HCT116 (cell line): ENCODE measurements at regions not wholly inside any gene's neighbourhood (a gene's known extent, or its start where the extent isn't known, plus 50 kb on each side); places are given as distances from the start of the nearest gene placed in this dataset.

ENCODE experiments used
- EZH2 ChIP-seq: fragments of 200-600 bp; sonication (generic); IDR thresholded peaks from 2 replicates; pipeline ENCODE4 v1.6.1; 2017; ENCODE audit warnings: antibody characterized with exemption, mixed run types
- JUND ChIP-seq: IDR thresholded peaks from 2 replicates; pipeline ENCODE4 v1.6.1; 2012
- POLR2A ChIP-seq: IDR thresholded peaks from 2 replicates; pipeline ENCODE4 v1.7.0; 2011; ENCODE audit warnings: borderline replicate concordance; ENCODE audit not compliant: insufficient read depth, insufficient read length; ENCODE audit errors: extremely low read depth
- POLR2AphosphoS5 ChIP-seq: IDR thresholded peaks from 2 replicates; pipeline ENCODE4 v1.6.1; 2011; ENCODE audit warnings: mild to moderate bottlenecking, low read depth, low read length, moderate library complexity
- RAD21 ChIP-seq: IDR thresholded peaks from 2 replicates; pipeline ENCODE4 v1.6.1; 2012; ENCODE audit warnings: low read depth, mild to moderate bottlenecking
- SIN3A ChIP-seq: IDR thresholded peaks from 2 replicates; pipeline ENCODE4 v1.6.1; 2012; ENCODE audit warnings: low read depth
- YY1 ChIP-seq: IDR thresholded peaks from 2 replicates; pipeline ENCODE4 v1.6.1; 2011; ENCODE audit warnings: low read length, low read depth, moderate library complexity, mild to moderate bottlenecking; ENCODE audit not compliant: insufficient replicate concordance; ENCODE audit errors: extremely low read depth
- TF ChIP-seq, protein P1 (sequence below), 3 experiments: fragments of 200-600 bp in 1 of 3; sonication (generic) in 1 of 3; IDR thresholded peaks in 2 of 3; conservative IDR thresholded peaks in 1 of 3; 2 replicates each; pipeline ENCODE4 v1.5.1; 2012 to 2017; ENCODE audit warnings: low read depth in 2 of 3, low read length in 2 of 3, antibody characterized with exemption in 1 of 3, borderline replicate concordance in 1 of 3, control low read depth in 1 of 3, mild to moderate bottlenecking in 1 of 3, mixed read lengths in 1 of 3, mixed run types in 1 of 3, moderate library complexity in 1 of 3; ENCODE audit not compliant: insufficient read depth in 1 of 3
- TF ChIP-seq, protein P2 (sequence below): IDR thresholded peaks from 2 replicates; pipeline ENCODE4 v1.6.1; 2012; ENCODE audit warnings: low read depth
- TF ChIP-seq, protein P3 (sequence below): IDR thresholded peaks from 2 replicates; pipeline ENCODE4 v1.6.1; 2012
- TF ChIP-seq, protein P4 (sequence below): IDR thresholded peaks from 2 replicates; pipeline ENCODE4 v1.6.1; 2012

DNA sequence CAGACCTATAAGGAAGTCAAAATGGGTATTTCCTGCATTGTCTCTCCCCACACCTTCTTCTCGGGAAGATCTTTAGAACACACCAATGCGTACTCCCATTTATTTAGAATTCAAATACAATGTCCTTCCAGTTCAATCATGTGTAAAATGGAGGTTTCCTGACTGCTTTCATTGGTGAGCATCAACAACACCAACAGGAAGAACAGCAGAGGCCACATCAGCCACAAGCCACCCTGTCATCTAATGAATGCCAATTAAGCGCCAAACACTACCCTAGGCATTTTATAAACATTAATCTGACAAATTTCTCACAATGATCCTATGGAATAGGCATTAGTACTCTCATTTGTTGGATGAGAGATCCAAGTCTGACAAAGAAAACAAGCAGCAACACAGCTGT is 68.4 kb upstream of the SMLR1 start:
- TF ChIP-seq POLR2A (no peak), YY1 (no peak), EZH2 (no peak), JUND (no peak), POLR2AphosphoS5 (no peak), SIN3A (no peak), RAD21 (no peak)
- TF ChIP-seq, protein P1, sequence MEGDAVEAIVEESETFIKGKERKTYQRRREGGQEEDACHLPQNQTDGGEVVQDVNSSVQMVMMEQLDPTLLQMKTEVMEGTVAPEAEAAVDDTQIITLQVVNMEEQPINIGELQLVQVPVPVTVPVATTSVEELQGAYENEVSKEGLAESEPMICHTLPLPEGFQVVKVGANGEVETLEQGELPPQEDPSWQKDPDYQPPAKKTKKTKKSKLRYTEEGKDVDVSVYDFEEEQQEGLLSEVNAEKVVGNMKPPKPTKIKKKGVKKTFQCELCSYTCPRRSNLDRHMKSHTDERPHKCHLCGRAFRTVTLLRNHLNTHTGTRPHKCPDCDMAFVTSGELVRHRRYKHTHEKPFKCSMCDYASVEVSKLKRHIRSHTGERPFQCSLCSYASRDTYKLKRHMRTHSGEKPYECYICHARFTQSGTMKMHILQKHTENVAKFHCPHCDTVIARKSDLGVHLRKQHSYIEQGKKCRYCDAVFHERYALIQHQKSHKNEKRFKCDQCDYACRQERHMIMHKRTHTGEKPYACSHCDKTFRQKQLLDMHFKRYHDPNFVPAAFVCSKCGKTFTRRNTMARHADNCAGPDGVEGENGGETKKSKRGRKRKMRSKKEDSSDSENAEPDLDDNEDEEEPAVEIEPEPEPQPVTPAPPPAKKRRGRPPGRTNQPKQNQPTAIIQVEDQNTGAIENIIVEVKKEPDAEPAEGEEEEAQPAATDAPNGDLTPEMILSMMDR (IDR thresholded peaks at IDR 0.05 in 2 of 3, conservative IDR thresholded peaks at IDR 0.05 in 1 of 3; ENCODE audit: borderline replicate concordance in 1 of 3, insufficient read depth in 1 of 3, low read depth in 2 of 3, low read length in 2 of 3): no peak
- TF ChIP-seq, protein P2, sequence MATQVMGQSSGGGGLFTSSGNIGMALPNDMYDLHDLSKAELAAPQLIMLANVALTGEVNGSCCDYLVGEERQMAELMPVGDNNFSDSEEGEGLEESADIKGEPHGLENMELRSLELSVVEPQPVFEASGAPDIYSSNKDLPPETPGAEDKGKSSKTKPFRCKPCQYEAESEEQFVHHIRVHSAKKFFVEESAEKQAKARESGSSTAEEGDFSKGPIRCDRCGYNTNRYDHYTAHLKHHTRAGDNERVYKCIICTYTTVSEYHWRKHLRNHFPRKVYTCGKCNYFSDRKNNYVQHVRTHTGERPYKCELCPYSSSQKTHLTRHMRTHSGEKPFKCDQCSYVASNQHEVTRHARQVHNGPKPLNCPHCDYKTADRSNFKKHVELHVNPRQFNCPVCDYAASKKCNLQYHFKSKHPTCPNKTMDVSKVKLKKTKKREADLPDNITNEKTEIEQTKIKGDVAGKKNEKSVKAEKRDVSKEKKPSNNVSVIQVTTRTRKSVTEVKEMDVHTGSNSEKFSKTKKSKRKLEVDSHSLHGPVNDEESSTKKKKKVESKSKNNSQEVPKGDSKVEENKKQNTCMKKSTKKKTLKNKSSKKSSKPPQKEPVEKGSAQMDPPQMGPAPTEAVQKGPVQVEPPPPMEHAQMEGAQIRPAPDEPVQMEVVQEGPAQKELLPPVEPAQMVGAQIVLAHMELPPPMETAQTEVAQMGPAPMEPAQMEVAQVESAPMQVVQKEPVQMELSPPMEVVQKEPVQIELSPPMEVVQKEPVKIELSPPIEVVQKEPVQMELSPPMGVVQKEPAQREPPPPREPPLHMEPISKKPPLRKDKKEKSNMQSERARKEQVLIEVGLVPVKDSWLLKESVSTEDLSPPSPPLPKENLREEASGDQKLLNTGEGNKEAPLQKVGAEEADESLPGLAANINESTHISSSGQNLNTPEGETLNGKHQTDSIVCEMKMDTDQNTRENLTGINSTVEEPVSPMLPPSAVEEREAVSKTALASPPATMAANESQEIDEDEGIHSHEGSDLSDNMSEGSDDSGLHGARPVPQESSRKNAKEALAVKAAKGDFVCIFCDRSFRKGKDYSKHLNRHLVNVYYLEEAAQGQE: no peak
- TF ChIP-seq, protein P3, sequence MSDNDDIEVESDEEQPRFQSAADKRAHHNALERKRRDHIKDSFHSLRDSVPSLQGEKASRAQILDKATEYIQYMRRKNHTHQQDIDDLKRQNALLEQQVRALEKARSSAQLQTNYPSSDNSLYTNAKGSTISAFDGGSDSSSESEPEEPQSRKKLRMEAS: no peak
- TF ChIP-seq, protein P4, sequence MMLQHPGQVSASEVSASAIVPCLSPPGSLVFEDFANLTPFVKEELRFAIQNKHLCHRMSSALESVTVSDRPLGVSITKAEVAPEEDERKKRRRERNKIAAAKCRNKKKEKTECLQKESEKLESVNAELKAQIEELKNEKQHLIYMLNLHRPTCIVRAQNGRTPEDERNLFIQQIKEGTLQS: no peak
